ENCODE measurements at regions not wholly inside any gene's neighbourhood (a gene's known extent, or its start where the extent isn't known, plus 50 kb on each side); places are given as distances from the start of the nearest gene placed in this dataset.
"Not testable (repeated sequence)": the region's sequence is repeated elsewhere in the genome, so short reads cannot be mapped to it uniquely, and the experiment has no call there.

DNA sequence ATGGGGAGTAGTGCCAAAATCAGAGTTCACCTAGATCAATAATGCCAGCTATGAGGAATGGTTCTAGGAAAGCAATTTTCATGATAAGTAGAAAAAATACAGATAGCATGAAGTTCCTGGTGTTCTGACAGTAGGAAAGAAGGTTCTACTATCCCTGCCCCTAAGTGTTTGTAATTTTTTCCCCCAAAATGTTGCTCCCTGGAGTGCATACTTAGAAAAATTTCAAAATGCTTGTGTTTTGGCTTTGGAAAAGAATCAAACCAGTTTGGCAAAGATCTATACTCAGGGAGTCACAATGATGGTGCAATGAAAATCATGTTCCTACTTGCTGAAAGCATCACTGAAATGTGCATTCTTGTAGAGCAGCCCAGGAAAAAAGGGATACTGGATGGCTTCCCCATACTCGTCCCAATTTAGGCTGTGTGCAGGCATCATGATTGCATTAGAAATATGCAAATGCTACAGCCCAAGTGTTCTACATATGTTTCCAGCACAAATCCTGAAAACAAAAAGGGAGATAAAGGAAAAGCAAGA is 74.7 kb downstream of the LPAR4 start:
- no peak for TF ChIP-seq CTCF (conservative IDR thresholded peaks at IDR 0.05)
- H3K27ac ChIP-seq, result no peak overlapping the region

DNA sequence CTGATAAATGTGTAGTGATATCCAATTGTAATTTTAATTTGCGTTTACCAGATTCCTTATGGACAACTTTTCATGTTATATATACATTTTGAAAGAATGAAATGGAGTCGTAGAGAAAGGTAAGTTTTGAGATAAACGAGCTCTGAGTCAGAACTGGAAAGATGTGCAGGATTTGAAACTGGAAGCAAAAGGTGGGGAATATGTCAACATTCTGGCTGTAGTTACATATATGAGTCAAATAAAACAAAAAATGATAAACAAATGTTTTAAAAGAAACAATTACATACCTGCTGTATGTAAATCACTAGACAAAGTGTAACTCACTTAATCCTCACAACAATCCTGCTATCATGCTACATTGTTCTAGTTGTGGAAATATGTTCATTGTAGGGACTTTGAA is 84.0 kb downstream of the LPAR4 start:
- no peak for TF ChIP-seq CTCF (conservative IDR thresholded peaks at IDR 0.05)
- H3K27ac ChIP-seq, result no peak overlapping the region

DNA sequence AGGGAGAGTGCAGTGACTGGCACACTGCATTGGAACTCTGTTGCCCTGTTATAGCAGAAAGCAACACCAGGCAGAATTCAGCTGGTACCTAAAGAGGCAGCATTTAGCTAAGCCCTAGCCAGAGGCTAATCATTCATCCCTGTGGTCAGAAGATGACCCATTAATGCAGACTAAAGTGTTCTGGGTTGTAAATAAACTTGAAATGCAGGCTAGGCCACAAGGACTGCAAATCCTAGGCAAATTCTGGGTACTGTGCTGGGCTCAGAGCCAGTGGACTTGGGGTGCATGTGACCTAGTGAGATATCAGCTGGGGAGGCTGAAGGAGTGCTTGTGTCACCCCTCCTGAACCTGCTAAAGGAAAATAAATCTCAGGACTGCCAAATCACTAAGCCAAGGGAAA is 91.2 kb downstream of the LPAR4 start:
- H3K27ac ChIP-seq, result no peak overlapping the region
- TF ChIP-seq CTCF (conservative IDR thresholded peaks at IDR 0.05), result no peak

DNA sequence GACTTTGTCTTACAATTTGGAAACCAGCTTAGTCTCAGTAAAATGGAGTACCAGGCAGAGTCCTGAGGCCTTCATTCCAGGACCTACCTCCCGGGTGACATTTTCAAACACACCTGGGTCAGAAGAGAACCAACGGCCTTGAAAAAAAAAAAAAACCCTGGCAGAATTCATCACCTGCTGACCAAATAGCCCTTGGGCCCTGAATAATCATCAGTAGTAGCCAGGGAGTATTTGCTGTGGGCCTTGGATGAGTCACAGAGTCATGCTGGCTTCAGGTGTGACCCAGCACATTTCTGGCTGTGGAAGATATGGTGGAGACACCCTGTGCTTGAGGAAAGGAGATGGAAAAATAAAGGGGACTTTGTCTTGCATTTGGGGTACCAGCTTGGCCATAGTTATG is 92.2 kb downstream of the LPAR4 start:
- TF ChIP-seq CTCF (conservative IDR thresholded peaks at IDR 0.05), result no peak

DNA sequence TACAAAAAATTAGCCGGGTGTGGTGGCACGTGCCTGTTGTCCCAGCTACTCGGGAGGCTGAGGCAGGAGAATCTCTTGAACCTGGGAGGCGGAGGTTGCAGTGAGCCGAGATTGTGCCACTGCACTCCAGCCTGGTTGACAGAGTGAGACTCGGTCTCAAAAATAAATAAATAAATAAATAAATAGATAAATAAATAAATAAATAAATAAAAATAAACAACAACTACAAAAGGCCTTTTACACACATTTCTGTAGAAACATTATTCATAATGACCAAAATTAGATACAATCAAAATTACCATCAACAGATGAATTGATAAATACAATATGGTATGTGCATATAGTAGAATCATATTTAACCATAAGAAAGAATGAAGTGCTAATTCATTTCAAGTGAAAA is 96.7 kb downstream of the LPAR4 start:
- not testable (repeated sequence) for H3K27ac ChIP-seq

More for the DNA sequence above, 92.2 kb downstream of the LPAR4 start:
- H3K27ac ChIP-seq, result no peak overlapping the region

- not testable (repeated sequence) for H3K27ac ChIP-seq
Measured at GRCh38 chrX:78881248-78881647, 63.9 kb upstream of the P2RY10 start.

- H3K27ac ChIP-seq, result no peak overlapping the region
- peak; percentile 68 for TF ChIP-seq CTCF (conservative IDR thresholded peaks at IDR 0.05)
Measured at GRCh38 chrX:78886550-78886949, 58.6 kb upstream of the P2RY10 start.
